Left ventricle myocardium inferior (tissue), 1 donor: ENCODE measurements at regions not wholly inside any gene's neighbourhood (a gene's known extent, or its start where the extent isn't known, plus 50 kb on each side); places are given as distances from the start of the nearest gene placed in this dataset.

Experiments
- DNase-seq: peaks from one replicate; pipeline ENCODE4 v3.0.0-alpha.2; 2020
- H3K27ac ChIP-seq: fragments of 200-600 bp; replicated peaks from 2 replicates; pipeline ENCODE4 v1.8.0; 2021
- H3K27me3 ChIP-seq: fragments of 200-600 bp; 2 replicates; pipeline ENCODE4 v1.8.0; 2021; ENCODE audit warnings: low read depth
- H3K36me3 ChIP-seq: fragments of 200-600 bp; 2 replicates; pipeline ENCODE4 v1.8.0; 2021
- H3K4me1 ChIP-seq: fragments of 200-600 bp; 2 replicates; pipeline ENCODE4 v1.8.0; 2021
- H3K4me3 ChIP-seq: fragments of 200-600 bp; 2 replicates; pipeline ENCODE4 v1.8.0; 2021; ENCODE audit warnings: mild to moderate bottlenecking, moderate library complexity
- H3K9me3 ChIP-seq: fragments of 200-600 bp; replicated peaks from 2 replicates; pipeline ENCODE4 v1.8.0; 2021
- CTCF ChIP-seq: fragments of 200-600 bp; IDR thresholded peaks from 2 replicates; pipeline ENCODE4 v1.8.0; 2021; ENCODE audit warnings: antibody characterized with exemption, mild to moderate bottlenecking, borderline replicate concordance
- intact Hi-C: fragments of 100-400 bp; cut with micrococcal nuclease; formaldehyde crosslinking; loops from one replicate; pipeline ENCODE4 v1.11.0; 2022
- donor health status: DM: no; HTN: yes; CAD: no; lungs with severe emphysema.

GRCh38 chr6:44034391-44034861, 92.8 kb downstream of the MRPL14 start:
- no peaks in the 10 kb centered on the region for H3K9me3 ChIP-seq
- intact Hi-C loops, result no loop called here
- H3K4me1 ChIP-seq, result no peaks in the 10 kb centered on the region
- H3K27ac ChIP-seq, result no peak overlapping the region
- H3K27me3 ChIP-seq, result no peaks in the 10 kb centered on the region
- no peak for TF ChIP-seq CTCF
- no peak for DNase-seq
- H3K36me3 ChIP-seq, result no peaks in the 10 kb centered on the region
- no peak overlapping the region for H3K4me3 ChIP-seq

GRCh38 chr6:44030812-44031454, 96.3 kb downstream of the MRPL14 start:
- H3K36me3 ChIP-seq, result no peaks in the 10 kb centered on the region
- no peaks in the 10 kb centered on the region for H3K27me3 ChIP-seq
- H3K4me1 ChIP-seq, result no peaks in the 10 kb centered on the region
- intact Hi-C loops, result no loop called here
- no peak overlapping the region for H3K27ac ChIP-seq
- no peak for TF ChIP-seq CTCF
- no peak for DNase-seq
- H3K4me3 ChIP-seq, result no peak overlapping the region
- no peaks in the 10 kb centered on the region for H3K9me3 ChIP-seq

GRCh38 chr6:44029444-44030185, 97.6 kb downstream of the MRPL14 start:
- H3K4me3 ChIP-seq, result no peak overlapping the region
- H3K4me1 ChIP-seq, result peaks cover 8% of the 10 kb centered on the region
- TF ChIP-seq CTCF, result no peak
- H3K9me3 ChIP-seq, result no peaks in the 10 kb centered on the region
- H3K27ac ChIP-seq, result no peak overlapping the region
- intact Hi-C loops, result no loop called here
- H3K27me3 ChIP-seq, result no peaks in the 10 kb centered on the region
- no peaks in the 10 kb centered on the region for H3K36me3 ChIP-seq
- no peak for DNase-seq

GRCh38 chr6:44028789-44029310, 98.4 kb downstream of the MRPL14 start:
- Histone ChIP-seq H3K9me3 (no peaks in the 10 kb centered on the region), H3K4me1 (peaks cover 12% of the 10 kb centered on the region), H3K27ac (no peak overlapping the region), H3K4me3 (no peak overlapping the region), H3K36me3 (no peaks in the 10 kb centered on the region), H3K27me3 (no peaks in the 10 kb centered on the region)
- TF ChIP-seq CTCF, result no peak
- intact Hi-C loops, result no loop called here
- DNase-seq, result no peak

- Histone ChIP-seq H3K27ac (no peak overlapping the region), H3K4me1 (peaks cover 12% of the 10 kb centered on the region), H3K4me3 (no peak overlapping the region), H3K9me3 (no peaks in the 10 kb centered on the region), H3K27me3 (no peaks in the 10 kb centered on the region), H3K36me3 (no peaks in the 10 kb centered on the region)
- no peak for DNase-seq
- intact Hi-C loops, result no loop called here
- no peak for TF ChIP-seq CTCF
Observed at GRCh38 chr6:44025226-44025625, 102.0 kb downstream of the MRPL14 start.
